Neural progenitor cell (in vitro differentiated cells): ENCODE measurements at regions not wholly inside any gene's neighbourhood (a gene's known extent, or its start where the extent isn't known, plus 50 kb on each side); places are given as distances from the start of the nearest gene placed in this dataset.

ENCODE experiments used
- DNase-seq: peaks from one replicate; pipeline ENCODE4 v3.0.0-alpha.2; 2016; ENCODE audit warnings: low spot score
- H2AFZ ChIP-seq: fragments of 200-600 bp; sonication (generic); replicated peaks from 2 replicates; pipeline ENCODE4 v1.6.1; 2016; ENCODE audit warnings: antibody characterized with exemption
- H3F3A ChIP-seq: fragments of 200-600 bp; sonication (generic); 2 replicates; pipeline ENCODE4 v1.6.1; 2016; ENCODE audit warnings: antibody characterized with exemption, low read depth
- H3K27ac ChIP-seq: fragments of 200-600 bp; sonication (generic); 2 replicates; pipeline ENCODE4 v1.5.1; 2016; ENCODE audit warnings: mild to moderate bottlenecking
- H3K27me3 ChIP-seq: fragments of 200-600 bp; sonication (generic); 2 replicates; pipeline ENCODE4 v1.6.1; 2016; ENCODE audit warnings: mild to moderate bottlenecking, moderate library complexity
- H3K36me3 ChIP-seq: fragments of 200-600 bp; sonication (generic); 2 replicates; pipeline ENCODE4 v1.5.1; 2016
- H3K4me1 ChIP-seq: fragments of 200-600 bp; sonication (generic); 2 replicates; pipeline ENCODE4 v1.6.1; 2016; ENCODE audit warnings: mixed run types
- H3K4me2 ChIP-seq: fragments of 200-600 bp; sonication (generic); 2 replicates; pipeline ENCODE4 v1.6.1; 2016
- H3K4me3 ChIP-seq: fragments of 200-600 bp; sonication (generic); 2 replicates; pipeline ENCODE4 v1.5.1; 2016
- H3K79me2 ChIP-seq: fragments of 200-600 bp; sonication (generic); 2 replicates; pipeline ENCODE4 v1.6.1; 2016; ENCODE audit warnings: low read depth
- H3K9ac ChIP-seq: fragments of 200-600 bp; sonication (generic); 2 replicates; pipeline ENCODE4 v1.6.1; 2016
- H3K9me3 ChIP-seq: fragments of 200-600 bp; sonication (generic); 2 replicates; pipeline ENCODE4 v1.5.1; 2016; ENCODE audit warnings: low read depth
- H4K20me1 ChIP-seq: fragments of 200-600 bp; sonication (generic); 2 replicates; pipeline ENCODE4 v1.6.1; 2016; ENCODE audit warnings: low read depth
- H3K27ac Mint-ChIP-seq: 3 replicates; pipeline ENCODE4 v1.8.0; 2021; ENCODE audit warnings: mixed read lengths
- H3K27me3 Mint-ChIP-seq: 2 replicates; pipeline ENCODE4 v1.8.0; 2022; ENCODE audit warnings: low read depth, mild to moderate bottlenecking, inconsistent platforms, moderate library complexity, mixed read lengths; ENCODE audit not compliant: insufficient read depth
- H3K36me3 Mint-ChIP-seq: 3 replicates; pipeline ENCODE4 v1.8.0; 2021; ENCODE audit warnings: mixed read lengths
- H3K4me1 Mint-ChIP-seq: 3 replicates; pipeline ENCODE4 v1.8.0; 2021; ENCODE audit warnings: mixed read lengths
- H3K4me3 Mint-ChIP-seq: 3 replicates; pipeline ENCODE4 v1.8.0; 2021; ENCODE audit warnings: mild to moderate bottlenecking, moderate library complexity, mixed read lengths
- H3K9me3 Mint-ChIP-seq: 3 replicates; pipeline ENCODE4 v1.8.0; 2020; ENCODE audit warnings: mixed read lengths
- CTCF ChIP-seq: fragments of 200-600 bp; sonication (generic); IDR thresholded peaks from 2 replicates; pipeline ENCODE4 v1.5.1; 2017; ENCODE audit warnings: antibody characterized with exemption, mild to moderate bottlenecking
- EZH2 ChIP-seq: fragments of 200-600 bp; sonication (generic); IDR thresholded peaks from 2 replicates; pipeline ENCODE4 v1.6.1; 2017; ENCODE audit warnings: antibody characterized with exemption, mild to moderate bottlenecking, moderate library complexity
- EZH2phosphoT487 ChIP-seq: fragments of 200-600 bp; sonication (generic); IDR thresholded peaks from 2 replicates; pipeline ENCODE4 v1.6.1; 2017; ENCODE audit warnings: antibody characterized with exemption

- H3K9ac ChIP-seq: no peak overlapping the region
- no peak for DNase-seq
- no peak overlapping the region for H3K4me3 ChIP-seq
- Mint-ChIP-seq H3K4me3 (no peak overlapping the region), H3K4me1 (peaks cover 9% of the 10 kb centered on the region), H3K9me3 (no peaks in the 10 kb centered on the region), H3K27me3 (peaks cover 5% of the 10 kb centered on the region), H3K36me3 (no peaks in the 10 kb centered on the region), H3K27ac (no peak overlapping the region)
- H3K9me3 ChIP-seq: no peaks in the 10 kb centered on the region
- H2AFZ ChIP-seq: no peak overlapping the region
- TF ChIP-seq EZH2phosphoT487 (no peak), EZH2 (no peak), CTCF (no peak)
- H3K27ac ChIP-seq: no peak overlapping the region
- no peaks in the 10 kb centered on the region for H4K20me1 ChIP-seq
- H3K79me2 ChIP-seq: no peaks in the 10 kb centered on the region
- H3K4me2 ChIP-seq: no peak overlapping the region
- H3K27me3 ChIP-seq: no peaks in the 10 kb centered on the region
- no peaks in the 10 kb centered on the region for H3K36me3 ChIP-seq
- no peaks in the 10 kb centered on the region for H3F3A ChIP-seq
- H3K4me1 ChIP-seq: no peaks in the 10 kb centered on the region
Measured at GRCh38 chr3:168219530-168219929, 123.8 kb upstream of the GOLIM4 start.

DNA sequence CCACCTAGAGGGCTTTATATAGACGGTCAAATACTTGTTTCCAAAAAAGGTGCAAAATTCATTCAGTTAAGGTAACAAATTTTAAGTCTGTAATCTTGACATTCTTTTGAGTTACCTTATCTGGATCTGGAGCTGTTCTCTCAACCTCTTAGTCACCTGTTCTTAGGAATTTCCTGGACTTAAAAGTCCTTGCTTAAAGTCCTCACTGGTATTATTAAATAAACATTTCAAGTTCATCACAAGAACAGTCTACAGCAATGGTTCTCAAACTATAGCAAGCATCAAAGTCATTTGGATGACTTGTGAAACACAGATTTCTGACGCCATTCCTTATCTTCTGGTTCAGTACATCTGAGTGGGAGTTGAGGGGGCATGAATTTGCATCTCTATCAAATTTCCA, 122.9 kb upstream of the GOLIM4 start:
- no peak overlapping the region for H3K27ac Mint-ChIP-seq
- no peaks in the 10 kb centered on the region for H3K9me3 Mint-ChIP-seq
- peaks cover 7% of the 10 kb centered on the region for H3K4me1 ChIP-seq
- no peaks in the 10 kb centered on the region for H3F3A ChIP-seq
- H2AFZ ChIP-seq: no peak overlapping the region
- no peak for DNase-seq
- no peaks in the 10 kb centered on the region for H4K20me1 ChIP-seq
- H3K9me3 ChIP-seq: no peaks in the 10 kb centered on the region
- no peak overlapping the region for H3K4me3 Mint-ChIP-seq
- no peak overlapping the region for H3K9ac ChIP-seq
- no peaks in the 10 kb centered on the region for H3K27me3 Mint-ChIP-seq
- no peak overlapping the region for H3K27ac ChIP-seq
- no peaks in the 10 kb centered on the region for H3K79me2 ChIP-seq
- TF ChIP-seq CTCF: no peak
- no peaks in the 10 kb centered on the region for H3K36me3 ChIP-seq
- no peak overlapping the region for H3K4me3 ChIP-seq
- H3K27me3 ChIP-seq: no peaks in the 10 kb centered on the region
- H3K4me2 ChIP-seq: no peak overlapping the region
- no peaks in the 10 kb centered on the region for H3K36me3 Mint-ChIP-seq
- peaks cover 16% of the 10 kb centered on the region for H3K4me1 Mint-ChIP-seq

DNA sequence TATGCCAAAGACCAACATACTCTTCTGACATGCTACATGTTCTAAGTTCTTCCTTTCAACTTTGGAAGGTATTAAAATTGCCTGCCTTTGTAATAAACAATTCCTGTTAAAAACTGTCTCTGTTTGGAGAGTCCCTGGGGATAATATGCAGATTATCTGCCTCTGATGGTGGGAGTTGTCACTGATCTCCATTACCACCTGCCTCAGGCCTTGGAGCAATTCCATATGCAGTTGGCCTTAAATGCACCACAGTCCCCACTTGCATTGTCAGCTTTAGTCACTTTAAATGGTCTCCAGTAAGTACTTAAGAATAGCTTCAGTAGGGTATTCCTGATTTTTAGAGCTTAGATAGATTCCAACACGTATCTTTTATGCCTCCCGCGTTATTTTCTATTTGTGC, 121.1 kb upstream of the GOLIM4 start:
- no peak overlapping the region for H3K27ac Mint-ChIP-seq
- Histone ChIP-seq H3F3A (no peaks in the 10 kb centered on the region), H3K9ac (no peak overlapping the region), H3K27ac (no peak overlapping the region), H2AFZ (no peak overlapping the region), H3K9me3 (no peaks in the 10 kb centered on the region), H4K20me1 (no peaks in the 10 kb centered on the region), H3K4me3 (no peak overlapping the region), H3K36me3 (no peaks in the 10 kb centered on the region), H3K27me3 (no peaks in the 10 kb centered on the region), H3K79me2 (no peaks in the 10 kb centered on the region), H3K4me1 (peaks cover 9% of the 10 kb centered on the region), H3K4me2 (no peak overlapping the region)
- no peak for DNase-seq
- H3K9me3 Mint-ChIP-seq: no peaks in the 10 kb centered on the region
- H3K4me1 Mint-ChIP-seq: peaks cover 29% of the 10 kb centered on the region
- H3K27me3 Mint-ChIP-seq: no peaks in the 10 kb centered on the region
- TF ChIP-seq CTCF (no peak), EZH2 (no peak), EZH2phosphoT487 (no peak)
- no peak overlapping the region for H3K4me3 Mint-ChIP-seq
- H3K36me3 Mint-ChIP-seq: no peaks in the 10 kb centered on the region

DNA sequence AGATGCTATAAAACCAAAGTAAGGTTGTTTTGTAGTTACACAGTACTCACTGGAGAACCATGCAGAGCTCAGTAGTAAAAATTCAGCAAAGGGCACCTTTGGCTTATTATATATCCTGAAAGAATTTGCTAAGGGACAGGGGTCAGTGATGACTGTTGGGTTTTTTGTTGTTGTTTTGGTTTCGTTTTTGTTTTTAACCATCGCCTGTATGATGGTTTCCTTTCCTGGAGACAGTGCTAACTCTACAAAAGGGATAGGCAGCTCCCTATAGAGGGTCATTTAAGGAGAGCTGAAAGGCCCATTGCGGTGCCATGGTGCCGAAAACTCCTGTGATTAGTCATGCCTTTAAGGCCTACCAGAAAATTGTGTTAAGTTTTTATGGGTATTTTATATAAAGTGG, 118.2 kb upstream of the GOLIM4 start:
- Histone ChIP-seq H3K9ac (no peak overlapping the region), H3K4me2 (no peak overlapping the region)
- peaks cover 22% of the 10 kb centered on the region for H3K4me1 Mint-ChIP-seq

More for the DNA sequence above, 118.2 kb upstream of the GOLIM4 start:
- Histone ChIP-seq H4K20me1 (no peaks in the 10 kb centered on the region), H3K79me2 (no peaks in the 10 kb centered on the region), H3K9me3 (no peaks in the 10 kb centered on the region), H3K27ac (no peak overlapping the region), H3K4me3 (no peak overlapping the region), H3F3A (no peaks in the 10 kb centered on the region), H2AFZ (no peak overlapping the region), H3K27me3 (no peaks in the 10 kb centered on the region), H3K36me3 (no peaks in the 10 kb centered on the region), H3K4me1 (peaks cover 9% of the 10 kb centered on the region)
- TF ChIP-seq CTCF (no peak), EZH2phosphoT487 (no peak), EZH2 (no peak)
- H3K27ac Mint-ChIP-seq: no peak overlapping the region
- DNase-seq: no peak
- no peaks in the 10 kb centered on the region for H3K9me3 Mint-ChIP-seq
- H3K27me3 Mint-ChIP-seq: no peaks in the 10 kb centered on the region
- H3K36me3 Mint-ChIP-seq: no peaks in the 10 kb centered on the region
- no peak overlapping the region for H3K4me3 Mint-ChIP-seq
